H7 (cell line): ENCODE measurements at regions not wholly inside any gene's neighbourhood (a gene's known extent, or its start where the extent isn't known, plus 50 kb on each side); places are given as distances from the start of the nearest gene placed in this dataset.
A peak's percentile ranks its signal among the peaks of the same experiment; 100 is the strongest.

ENCODE experiments used
- DNase-seq: peaks from one replicate; pipeline ENCODE4 v3.0.0; 2012
- H3K27me3 ChIP-seq: 2 replicates; pipeline ENCODE4 v1.6.0; 2011; ENCODE audit warnings: mild to moderate bottlenecking, low read length; ENCODE audit not compliant: control insufficient read depth, insufficient read depth
- H3K36me3 ChIP-seq: replicated peaks from 2 replicates; pipeline ENCODE4 v1.5.1; 2011; ENCODE audit warnings: low read length; ENCODE audit not compliant: control insufficient read depth, insufficient read depth
- H3K4me3 ChIP-seq: 2 replicates; pipeline ENCODE4 v1.5.1; 2011; ENCODE audit warnings: low read depth, mild to moderate bottlenecking, control low read depth, low read length, moderate library complexity; ENCODE audit not compliant: insufficient read depth

GRCh38 chr3:117141812-117142211, 432.2 kb downstream of the TUSC7 start:
- Histone ChIP-seq H3K4me3 (no peak overlapping the region), H3K27me3 (no peaks in the 10 kb centered on the region), H3K36me3 (no peaks in the 10 kb centered on the region)
- DNase-seq, result no peak

DNA sequence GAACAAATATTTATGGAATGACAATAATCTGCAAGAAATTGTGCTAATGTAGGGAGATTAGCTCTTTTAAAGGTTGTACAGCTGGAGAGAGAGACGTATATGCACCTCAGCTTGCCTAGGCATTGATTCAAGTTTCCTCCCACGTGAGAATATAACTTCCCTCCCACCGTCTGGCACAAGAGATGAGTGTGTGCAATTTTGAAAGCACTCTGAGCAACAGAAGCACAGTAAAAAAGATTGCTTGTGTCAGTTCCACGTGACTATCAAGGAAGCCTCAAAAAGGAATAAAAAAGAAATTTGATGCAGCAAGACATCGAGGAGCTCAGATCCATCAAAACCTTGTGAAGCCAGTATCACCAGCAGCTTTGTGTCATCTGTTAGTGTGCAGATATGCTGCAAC, 435.3 kb downstream of the TUSC7 start:
- H3K27me3 ChIP-seq, result no peaks in the 10 kb centered on the region
- H3K36me3 ChIP-seq, result no peaks in the 10 kb centered on the region
- H3K4me3 ChIP-seq, result no peak overlapping the region
- no peak for DNase-seq

DNA sequence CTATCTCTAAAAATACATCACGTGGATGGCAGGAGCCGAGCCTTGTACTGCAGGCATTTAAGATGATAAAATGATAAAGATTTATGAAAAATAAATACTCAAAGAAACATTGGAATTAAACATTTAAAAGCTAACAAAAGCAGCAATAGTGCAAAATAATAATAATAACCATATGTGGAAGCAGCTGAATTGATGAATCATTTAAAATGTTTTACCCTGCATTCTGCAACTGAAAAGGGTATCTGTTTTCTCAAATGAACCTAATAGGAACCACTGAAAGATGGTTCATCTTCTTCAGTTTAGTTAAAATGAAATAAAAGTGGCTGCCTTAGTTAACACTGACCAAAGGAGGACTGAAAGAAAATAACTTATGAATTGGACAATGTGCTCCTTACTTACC, 436.1 kb downstream of the TUSC7 start:
- Histone ChIP-seq H3K36me3 (no peaks in the 10 kb centered on the region), H3K27me3 (no peaks in the 10 kb centered on the region), H3K4me3 (no peak overlapping the region)
- no peak for DNase-seq

- no peaks in the 10 kb centered on the region for H3K27me3 ChIP-seq
- no peak for DNase-seq
- H3K36me3 ChIP-seq, result no peaks in the 10 kb centered on the region
- H3K4me3 ChIP-seq, result no peak overlapping the region
Observed at GRCh38 chr3:117146571-117146970, 437.0 kb downstream of the TUSC7 start.

DNA sequence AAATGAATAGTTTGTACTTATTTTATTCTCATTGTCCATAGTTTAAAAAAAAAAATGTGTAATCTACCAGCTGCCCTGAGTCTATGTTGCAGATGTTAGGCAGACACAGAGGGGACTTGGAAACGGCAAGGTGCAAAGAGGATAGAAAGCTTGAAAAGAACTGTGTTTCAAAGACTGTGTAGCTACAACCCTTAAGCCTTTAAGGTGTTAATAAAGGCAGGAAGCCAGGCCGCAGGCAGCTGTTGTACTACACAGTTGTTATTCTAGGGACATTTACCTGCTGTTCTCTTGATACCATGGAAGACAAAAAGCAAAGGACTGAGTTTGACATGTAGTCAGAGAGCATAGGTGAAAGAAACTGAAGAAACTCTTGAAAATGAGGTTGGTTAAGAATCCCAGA, 440.0 kb downstream of the TUSC7 start:
- Histone ChIP-seq H3K36me3 (no peaks in the 10 kb centered on the region), H3K4me3 (no peak overlapping the region), H3K27me3 (no peaks in the 10 kb centered on the region)
- no peak for DNase-seq

- Histone ChIP-seq H3K4me3 (no peak overlapping the region), H3K36me3 (no peaks in the 10 kb centered on the region), H3K27me3 (no peaks in the 10 kb centered on the region)
- no peak for DNase-seq
Observed at GRCh38 chr3:117150628-117151027, 441.0 kb downstream of the TUSC7 start.

DNA sequence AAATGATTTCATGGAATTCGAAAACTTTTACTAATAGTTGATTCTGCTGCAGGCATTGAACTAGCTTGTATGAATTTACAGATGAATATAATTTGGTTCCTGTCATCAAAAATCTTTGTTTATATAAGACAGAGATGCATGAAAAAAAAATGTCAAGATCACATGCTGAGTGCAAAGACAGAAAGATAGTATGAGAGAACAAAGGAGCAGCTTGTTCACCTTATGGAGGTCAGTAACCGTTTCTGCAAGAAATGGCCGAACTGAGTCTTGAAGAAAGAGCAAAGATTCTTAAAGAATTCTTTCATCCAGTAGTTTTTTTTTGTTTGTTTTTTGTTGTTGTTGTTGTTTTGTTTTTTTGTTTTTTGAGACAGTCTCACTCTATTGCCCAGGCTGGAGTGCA, 450.6 kb downstream of the TUSC7 start:
- no peak for DNase-seq
- no peaks in the 10 kb centered on the region for H3K27me3 ChIP-seq
- no peaks in the 10 kb centered on the region for H3K36me3 ChIP-seq
- H3K4me3 ChIP-seq, result no peak overlapping the region

GRCh38 chr3:117161816-117162215, 452.2 kb downstream of the TUSC7 start:
- no peaks in the 10 kb centered on the region for H3K36me3 ChIP-seq
- no peaks in the 10 kb centered on the region for H3K27me3 ChIP-seq
- DNase-seq, result no peak
- no peak overlapping the region for H3K4me3 ChIP-seq

GRCh38 chr3:117165176-117165575, 455.6 kb downstream of the TUSC7 start:
- Histone ChIP-seq H3K27me3 (no peaks in the 10 kb centered on the region), H3K4me3 (no peak overlapping the region), H3K36me3 (no peaks in the 10 kb centered on the region)
- DNase-seq, result no peak

DNA sequence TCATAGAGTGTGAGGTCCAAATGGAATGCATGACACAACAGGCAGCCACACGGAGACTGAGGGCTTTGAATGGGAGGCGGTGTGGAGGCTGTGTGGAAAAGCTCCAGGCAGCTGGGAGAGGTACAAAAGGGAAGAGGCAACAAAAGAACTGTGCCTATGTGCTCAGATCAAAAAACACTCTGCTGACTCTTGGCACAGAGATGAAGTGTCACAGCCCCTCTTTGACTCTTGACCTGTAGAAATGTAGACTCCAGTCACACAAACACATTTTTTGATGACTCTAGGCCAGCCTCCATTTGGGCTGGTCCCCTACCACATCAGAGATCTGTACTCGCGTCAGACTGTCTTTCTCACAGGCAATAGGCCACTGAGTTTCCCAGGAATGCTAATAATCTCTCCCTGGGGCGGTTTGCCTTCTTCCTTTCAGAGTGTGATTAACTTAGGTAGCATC, 456.0 kb downstream of the TUSC7 start:
- peak; percentile 17 for DNase-seq
- Histone ChIP-seq H3K27me3 (no peaks in the 10 kb centered on the region), H3K36me3 (no peaks in the 10 kb centered on the region), H3K4me3 (no peak overlapping the region)

GRCh38 chr3:117168896-117169295, 459.3 kb downstream of the TUSC7 start:
- Histone ChIP-seq H3K36me3 (no peaks in the 10 kb centered on the region), H3K4me3 (no peak overlapping the region), H3K27me3 (no peaks in the 10 kb centered on the region)
- no peak for DNase-seq

DNA sequence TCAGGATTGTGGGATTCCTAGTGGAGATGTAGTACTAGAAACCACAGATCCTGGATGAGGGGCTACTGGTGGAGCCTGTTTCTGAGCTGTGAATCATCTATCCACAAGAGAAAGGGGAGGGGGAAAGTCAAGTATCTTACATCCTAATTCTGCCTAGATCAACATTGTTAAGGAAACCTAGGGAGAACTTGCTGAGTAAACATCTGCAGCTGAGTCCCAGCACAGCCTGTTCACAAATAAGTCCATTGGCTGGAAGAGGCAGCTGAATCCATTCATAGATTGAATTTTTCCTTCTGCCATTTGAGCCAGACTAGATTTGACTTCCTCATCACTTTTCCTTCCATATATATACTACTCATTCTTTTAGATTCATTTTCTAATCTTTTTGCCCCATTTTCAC, 460.5 kb downstream of the TUSC7 start:
- Histone ChIP-seq H3K4me3 (no peak overlapping the region), H3K36me3 (no peaks in the 10 kb centered on the region), H3K27me3 (no peaks in the 10 kb centered on the region)
- peak; percentile 6 for DNase-seq

DNA sequence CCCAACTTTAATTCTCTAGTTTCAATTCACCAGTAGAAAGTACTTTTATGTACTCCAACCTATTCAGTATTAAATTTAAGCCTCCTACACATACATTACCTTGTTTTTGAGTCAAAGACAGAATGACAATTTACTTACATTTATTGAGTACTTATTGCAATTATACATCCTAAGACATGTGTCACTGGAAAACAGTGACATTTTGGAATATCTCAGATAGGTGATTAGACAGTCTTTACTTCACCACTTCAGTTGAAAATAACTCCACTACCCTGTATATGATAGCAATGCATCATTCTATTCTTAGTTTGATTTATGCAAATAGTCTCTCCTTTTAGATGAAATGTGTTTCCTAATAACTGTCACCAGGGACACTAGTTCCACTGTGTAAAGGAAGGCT, 461.5 kb downstream of the TUSC7 start:
- Histone ChIP-seq H3K27me3 (no peaks in the 10 kb centered on the region), H3K36me3 (no peaks in the 10 kb centered on the region), H3K4me3 (no peak overlapping the region)
- no peak for DNase-seq

- H3K4me3 ChIP-seq, result no peak overlapping the region
- no peaks in the 10 kb centered on the region for H3K27me3 ChIP-seq
- no peak for DNase-seq
- H3K36me3 ChIP-seq, result no peaks in the 10 kb centered on the region
Observed at GRCh38 chr3:117172426-117172825, 462.8 kb downstream of the TUSC7 start.

GRCh38 chr3:117181222-117181621, 471.6 kb downstream of the TUSC7 start:
- Histone ChIP-seq H3K27me3 (no peaks in the 10 kb centered on the region), H3K36me3 (no peaks in the 10 kb centered on the region), H3K4me3 (no peak overlapping the region)
- DNase-seq, result no peak

GRCh38 chr3:117184574-117184973, 475.0 kb downstream of the TUSC7 start:
- H3K4me3 ChIP-seq, result no peak overlapping the region
- DNase-seq, result no peak
- no peaks in the 10 kb centered on the region for H3K27me3 ChIP-seq
- no peaks in the 10 kb centered on the region for H3K36me3 ChIP-seq
